HT-29 (cell line): ENCODE measurements at regions not wholly inside any gene's neighbourhood (a gene's known extent, or its start where the extent isn't known, plus 50 kb on each side); places are given as distances from the start of the nearest gene placed in this dataset.

Source experiments
- DNase-seq: peaks from one replicate; pipeline ENCODE4 v3.0.0-alpha.2; 2015; ENCODE audit warnings: low spot score

DNA sequence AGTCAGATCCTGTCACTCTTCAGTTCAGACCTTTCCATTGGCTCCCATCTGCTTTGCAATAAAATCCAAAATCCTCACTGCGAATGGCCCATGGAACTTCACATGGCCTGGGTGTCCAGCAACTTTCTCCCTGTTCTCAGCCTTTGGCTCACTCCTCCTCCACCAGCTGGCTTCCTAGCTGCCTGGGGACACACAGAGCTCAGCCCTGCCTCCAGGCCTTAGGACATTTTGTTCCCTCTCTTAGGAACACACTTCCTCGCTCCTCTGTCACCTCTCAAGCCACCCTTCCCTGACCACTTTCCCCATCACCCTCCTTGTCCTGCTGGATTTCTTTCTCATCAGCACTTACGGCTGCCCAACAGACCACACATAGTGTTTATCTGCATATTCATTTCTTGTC is 419.6 kb downstream of the MED13L start:
- no peak for DNase-seq

DNA sequence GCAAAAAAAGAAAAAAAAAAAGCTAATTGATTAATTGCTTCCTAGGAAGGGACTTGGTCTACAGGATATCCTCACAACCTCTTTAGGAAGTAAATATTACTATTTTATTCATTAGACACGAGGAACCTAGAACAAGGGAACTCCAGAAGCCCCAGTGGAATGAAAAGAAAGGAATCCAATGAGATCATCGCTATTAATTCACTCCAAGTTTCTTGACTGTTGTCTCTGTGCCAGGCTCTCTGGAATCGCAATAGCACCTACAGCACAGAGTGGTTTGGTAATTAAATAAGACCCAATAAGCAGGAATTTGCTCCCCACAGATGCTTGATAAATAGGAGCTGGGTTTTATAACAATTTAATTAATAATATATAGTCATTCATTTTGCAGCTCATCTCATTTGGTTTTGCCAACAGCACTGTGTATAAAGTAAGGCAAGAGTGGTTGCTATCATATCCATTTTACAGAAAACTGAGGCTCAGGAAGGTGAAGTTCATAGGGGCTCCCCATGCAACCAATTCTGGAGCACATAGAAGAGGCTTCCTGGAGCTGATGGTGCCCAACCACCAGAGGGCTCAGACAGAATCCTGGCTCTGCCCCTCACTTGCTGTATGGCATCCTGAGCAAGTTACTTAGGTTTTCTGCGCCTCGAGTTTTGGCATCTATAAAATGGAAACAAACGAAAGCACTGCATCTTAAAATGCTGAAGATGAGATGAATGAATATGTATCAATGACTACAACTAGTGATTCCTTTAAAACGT is 420.2 kb downstream of the MED13L start:
- DNase-seq: peak; percentile 24

DNA sequence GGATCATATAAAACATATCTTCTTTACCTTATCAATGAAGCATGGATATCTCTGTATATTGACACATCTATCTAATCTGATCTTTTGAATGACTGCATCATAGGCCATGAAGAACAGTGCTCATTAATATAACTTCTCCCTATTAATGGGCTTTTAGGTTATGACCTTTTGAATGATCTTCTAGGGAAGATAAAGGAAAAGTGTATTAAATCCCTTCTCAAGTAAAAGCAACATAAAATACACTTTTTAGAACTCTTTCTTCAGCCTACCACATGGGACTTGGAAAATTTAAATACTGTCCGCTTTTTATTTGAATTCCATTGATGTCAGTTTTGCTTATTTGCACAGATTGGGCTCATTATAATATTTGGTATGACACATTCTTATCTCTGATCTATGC is 425.4 kb downstream of the MED13L start:
- DNase-seq: no peak

DNA sequence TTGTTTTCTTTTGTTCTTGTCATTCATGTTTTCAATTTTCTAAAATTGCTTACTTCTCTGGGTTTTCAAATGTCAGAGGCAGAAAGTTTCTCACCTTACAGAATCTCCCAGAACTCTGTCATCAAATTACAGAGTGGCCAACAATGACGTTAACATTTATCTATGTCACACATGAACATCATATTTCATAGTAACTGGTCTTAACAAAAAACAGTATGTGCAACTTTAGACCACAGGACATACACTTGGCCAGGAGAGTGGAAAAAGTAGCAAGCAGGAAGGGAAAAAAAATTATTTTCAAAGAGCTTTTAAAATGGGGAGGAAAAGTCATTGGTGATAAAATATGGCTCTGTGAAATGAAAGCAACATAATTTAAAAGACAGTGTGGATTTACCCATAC is 426.5 kb downstream of the MED13L start:
- no peak for DNase-seq

DNA sequence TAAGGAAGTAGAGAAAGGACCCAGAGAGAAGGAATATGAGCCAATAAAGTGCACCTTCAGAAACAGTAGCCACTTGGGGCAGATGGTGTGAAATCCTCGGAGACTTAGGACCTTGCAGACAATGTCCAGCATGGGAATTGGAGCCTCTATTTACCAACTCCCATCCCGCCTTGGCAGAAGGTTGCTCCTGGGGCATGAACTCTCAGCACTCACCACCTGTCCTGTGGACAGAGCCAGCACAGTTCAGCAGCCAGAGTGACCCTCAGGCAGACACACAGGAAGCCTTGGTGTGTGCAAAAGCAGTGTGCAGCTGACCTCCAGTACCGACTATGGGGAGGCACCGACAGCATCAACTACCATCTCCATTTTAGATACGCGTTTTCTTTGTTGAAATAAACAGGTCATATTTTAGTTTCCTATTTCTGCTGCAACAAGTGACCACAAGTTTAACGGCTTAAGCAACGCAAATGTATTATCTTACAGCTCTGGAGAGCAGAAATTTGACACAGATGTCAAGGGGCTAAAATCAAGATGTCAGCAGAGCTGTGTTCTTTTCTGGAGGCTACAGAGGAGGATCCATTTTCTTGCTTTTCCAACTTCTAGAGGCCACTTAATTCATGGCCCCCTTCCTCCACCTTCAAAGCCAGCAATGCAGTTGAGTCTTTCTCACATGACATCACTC is 428.1 kb downstream of the MED13L start:
- DNase-seq: no peak

DNA sequence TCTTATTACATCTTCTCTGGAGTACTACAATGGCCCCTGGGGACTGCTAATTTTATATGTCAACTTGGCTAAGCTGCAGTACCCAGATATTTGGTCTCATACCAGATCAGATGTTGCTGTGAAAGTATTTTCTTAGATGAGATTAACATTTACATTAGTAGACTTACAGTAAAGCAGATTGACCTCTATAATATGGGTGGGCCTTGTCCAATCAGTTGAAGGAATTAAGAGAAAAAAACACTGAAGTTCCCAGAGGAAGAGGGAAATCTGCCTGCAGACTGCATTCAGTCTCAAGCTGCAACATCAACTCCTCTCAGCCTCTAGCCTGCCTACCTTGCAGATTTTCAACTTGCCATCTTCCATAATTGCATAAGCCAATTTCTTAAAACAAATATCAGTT is 430.1 kb downstream of the MED13L start:
- DNase-seq: no peak

DNA sequence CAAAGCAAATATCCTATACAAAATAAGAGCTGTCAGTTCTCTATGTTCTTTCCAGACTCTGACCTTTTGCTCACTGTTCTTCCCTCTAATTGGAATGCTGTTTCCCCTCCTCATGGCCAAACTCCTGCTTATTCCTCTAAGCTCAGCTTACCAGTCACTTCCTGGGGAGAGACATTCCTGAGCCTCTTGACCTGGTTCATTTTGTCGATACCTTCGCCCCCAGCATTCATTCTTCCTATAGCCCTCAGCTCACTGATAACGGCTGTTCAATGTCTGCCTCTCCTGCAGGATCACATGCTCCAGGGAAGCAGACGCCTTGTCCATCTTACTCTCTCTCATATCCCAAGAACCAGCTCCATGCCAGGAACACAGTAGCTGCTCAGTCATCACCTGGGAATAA is 431.0 kb downstream of the MED13L start:
- no peak for DNase-seq

DNA sequence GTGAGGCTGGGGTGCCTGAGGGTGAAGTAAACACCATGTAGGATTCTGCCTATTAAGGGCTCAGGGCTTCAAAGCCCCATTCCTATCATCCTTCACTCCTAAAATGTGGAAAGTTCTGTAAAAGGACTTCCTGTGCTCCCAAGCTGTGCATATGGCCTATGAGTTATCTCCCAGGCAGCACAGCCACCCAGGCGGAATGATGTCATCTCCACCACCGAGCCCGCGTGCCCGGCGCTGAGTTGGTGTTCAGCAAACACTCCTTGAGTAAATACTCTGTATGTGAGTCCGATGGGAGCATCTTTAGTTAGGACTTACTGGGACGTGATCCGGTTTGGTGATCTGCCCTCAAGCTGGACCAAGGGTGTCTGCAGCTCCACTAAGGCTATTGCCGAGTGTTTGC is 437.3 kb downstream of the MED13L start:
- DNase-seq: no peak

DNA sequence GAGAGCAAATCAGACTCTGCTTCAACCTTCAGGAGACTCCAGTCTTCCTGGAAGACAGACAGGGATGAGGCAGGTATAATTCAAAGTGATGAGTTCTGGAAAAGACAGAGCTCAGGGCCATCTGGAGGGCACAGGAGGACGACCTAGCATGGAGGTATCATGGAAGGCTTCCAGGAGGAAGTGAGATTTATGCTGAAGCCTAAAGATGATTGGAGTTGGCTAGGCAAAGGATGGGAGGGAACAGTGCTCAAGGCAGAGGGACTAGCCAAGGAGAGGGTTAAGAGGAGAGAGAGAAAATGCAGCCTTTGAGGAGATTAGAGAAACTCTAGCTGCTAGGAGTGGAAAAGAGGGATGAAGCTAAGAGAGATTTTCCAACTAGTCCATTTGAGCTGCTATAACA is 438.5 kb downstream of the MED13L start:
- no peak for DNase-seq

DNA sequence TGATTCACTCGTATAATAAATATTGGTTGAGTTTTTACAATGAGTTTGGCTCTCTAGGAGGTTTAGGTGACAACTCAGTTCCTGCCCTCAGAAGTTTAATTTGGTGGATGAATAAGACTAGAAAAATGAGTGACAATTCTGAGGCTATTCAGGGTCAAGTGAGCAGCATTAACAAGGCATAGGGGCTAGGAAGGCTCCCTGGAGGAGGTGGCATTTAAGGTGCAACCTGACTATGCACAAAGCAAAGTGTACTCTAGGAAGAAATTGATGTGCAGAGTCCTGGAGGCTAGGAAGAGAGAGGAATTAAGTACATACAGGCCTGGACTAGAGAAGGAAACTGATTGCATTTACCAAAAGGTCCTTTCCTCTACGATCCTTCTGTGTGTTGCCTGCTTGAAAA is 440.3 kb downstream of the MED13L start:
- no peak for DNase-seq

DNA sequence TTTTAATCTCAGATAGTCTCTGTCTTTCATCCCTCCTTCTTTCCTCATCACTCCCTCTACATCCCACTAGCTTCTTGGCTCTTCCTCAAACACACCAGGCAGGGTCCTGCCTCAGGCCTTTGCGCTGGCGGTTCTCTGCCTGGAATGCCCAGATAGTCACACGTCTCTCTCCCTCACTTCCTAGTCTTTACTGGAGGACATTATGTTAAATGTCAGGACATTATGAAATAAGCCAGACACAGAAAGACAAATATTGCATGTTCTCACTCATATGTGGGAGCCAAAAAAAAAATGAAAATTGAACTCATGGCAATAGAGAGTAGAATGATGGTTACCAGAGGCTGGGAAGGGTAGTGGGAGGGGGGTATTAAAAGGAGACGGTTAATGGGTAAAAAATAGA is 442.0 kb downstream of the MED13L start:
- no peak for DNase-seq

DNA sequence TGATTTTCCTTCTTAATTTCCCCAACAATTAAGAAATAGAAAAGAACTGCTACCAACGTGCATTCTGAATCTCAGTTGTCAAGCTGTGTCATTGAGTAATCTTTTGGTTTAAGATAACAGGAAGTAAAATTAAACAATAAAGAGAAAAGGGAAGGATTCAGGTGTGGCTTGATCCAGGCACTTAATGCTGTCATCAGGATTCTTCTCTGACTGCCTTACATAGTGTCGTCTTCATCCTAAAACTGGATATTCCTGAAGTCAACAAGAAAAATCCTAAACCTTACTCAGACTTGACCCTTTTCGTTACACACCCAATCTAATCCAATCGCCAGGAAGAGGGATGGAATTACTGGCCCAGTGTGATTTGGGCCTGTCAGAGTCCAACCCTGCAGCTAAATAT is 443.8 kb downstream of the MED13L start:
- DNase-seq: no peak

DNA sequence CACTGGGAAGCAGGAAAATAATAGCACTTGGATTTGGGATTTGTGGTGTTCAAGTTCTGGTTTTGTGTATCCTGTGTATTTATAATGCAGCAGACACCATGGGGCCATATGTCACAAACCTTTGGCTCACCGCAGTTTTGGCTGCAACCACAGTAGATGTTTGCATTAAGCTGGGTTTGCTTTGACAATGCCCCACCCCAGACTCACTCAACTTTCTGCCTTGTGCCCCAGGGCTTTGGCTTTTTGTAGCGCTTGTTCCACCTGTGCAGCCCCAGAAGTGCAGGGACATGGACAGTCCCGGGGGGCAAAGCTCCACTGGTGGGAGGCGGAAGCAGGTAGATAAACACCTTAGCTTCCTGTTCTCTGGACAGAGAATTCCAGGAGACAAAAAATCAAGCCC is 446.9 kb downstream of the MED13L start:
- no peak for DNase-seq

DNA sequence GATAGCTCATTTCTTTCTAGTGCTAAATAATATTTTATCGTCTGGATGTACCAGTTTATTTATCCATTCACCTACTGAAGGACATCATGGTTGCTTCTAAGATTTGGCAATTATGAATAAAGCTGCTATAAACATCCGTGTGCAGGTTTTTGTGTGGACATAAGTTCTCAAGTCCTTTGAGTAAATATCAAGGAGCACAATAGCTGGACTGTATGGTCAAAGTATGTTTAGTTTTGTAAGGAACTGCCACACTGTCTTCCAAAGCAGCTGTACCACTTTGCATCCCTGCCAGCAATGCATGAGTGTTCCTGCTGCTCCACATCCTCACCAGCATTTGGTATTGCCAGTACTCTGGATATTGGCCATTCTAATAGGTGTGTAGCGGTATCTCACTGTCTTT is 447.4 kb downstream of the MED13L start:
- no peak for DNase-seq

DNA sequence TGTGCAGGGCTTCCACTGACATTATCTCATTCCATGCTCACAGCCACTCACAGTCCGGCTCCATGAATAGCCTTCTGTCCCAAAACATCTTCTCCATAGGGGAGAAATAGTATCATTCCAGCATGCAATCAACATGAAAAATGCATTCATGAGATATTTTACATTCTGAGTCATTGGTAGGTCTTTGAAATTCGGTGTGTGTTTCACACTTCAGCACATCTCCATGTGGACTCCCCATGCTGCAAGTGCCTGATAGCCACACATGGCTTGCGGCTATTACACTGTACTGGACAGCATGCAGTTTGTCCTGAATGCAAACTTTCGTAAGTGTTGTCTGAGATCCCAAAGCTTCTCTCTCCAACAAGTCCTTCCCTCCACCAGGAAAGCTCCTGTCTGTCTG is 449.3 kb downstream of the MED13L start:
- DNase-seq: no peak

DNA sequence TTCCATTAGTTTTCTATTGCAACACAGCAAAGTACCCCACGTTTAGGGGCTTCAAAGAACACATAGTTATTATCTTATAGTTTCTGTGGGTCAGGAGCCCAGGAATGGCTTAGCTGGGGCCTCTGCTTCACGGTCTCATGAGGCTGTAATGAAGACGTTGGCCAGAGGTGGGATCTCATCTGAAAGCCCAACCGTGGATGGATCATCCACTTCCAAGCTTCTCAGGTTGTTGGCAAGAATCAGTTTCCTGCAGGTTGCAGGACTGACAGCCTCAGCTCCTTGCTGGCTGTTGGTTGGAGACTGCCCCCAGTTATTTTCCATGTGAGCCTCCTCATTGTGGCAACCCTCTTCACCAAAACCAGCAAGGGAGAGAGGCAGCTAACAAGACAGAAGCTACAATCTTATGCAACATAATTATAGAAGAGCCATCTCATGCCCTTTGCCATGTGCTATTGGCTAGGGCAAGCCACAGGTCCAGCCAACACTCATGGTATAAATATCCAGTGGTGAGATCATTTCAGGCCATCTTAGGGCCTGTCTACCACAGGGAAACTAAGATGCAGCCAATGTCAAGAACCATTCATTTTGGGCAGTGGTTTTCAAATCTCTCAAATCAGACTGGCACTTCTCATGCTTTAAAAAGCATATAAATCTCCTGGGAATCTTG is 452.4 kb downstream of the MED13L start:
- DNase-seq: no peak

DNA sequence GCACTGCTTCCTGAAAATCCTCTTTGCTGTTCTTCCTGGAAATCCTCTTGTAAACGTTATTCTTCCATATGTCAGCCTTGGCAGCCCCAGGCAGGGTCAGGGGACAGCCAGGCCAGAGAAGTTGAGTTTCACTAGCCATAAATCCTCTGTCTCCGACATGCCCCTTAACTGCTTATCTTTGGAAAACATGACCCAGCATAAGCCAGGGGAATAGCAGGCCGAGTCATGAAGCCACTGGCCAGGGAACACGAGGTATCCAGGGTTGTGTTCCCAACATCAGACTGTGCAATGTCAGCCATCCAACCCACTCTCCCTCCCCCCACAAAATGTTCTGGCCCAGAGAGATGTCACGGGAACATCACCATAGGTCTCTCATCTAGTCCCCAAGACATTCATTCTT is 453.9 kb downstream of the MED13L start:
- no peak for DNase-seq

DNA sequence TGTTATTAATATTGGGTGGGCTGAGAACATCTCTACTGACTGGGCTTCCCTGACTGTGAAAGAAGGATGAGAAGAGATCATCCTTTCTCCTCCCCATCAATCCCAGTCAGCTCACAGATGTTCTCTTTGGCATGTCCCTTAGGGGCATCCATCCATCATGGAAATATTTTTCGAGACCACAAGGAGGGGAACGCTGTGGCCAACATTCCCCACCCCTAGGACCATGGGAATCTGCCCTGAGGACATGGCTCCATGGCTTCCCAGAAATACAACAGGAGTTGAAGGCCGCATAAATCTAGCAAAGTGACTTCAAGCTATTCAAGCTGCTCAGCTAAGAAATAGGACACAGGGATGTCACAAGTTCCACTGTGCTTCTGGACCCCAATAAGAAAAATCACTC is 456.8 kb downstream of the MED13L start:
- DNase-seq: no peak

DNA sequence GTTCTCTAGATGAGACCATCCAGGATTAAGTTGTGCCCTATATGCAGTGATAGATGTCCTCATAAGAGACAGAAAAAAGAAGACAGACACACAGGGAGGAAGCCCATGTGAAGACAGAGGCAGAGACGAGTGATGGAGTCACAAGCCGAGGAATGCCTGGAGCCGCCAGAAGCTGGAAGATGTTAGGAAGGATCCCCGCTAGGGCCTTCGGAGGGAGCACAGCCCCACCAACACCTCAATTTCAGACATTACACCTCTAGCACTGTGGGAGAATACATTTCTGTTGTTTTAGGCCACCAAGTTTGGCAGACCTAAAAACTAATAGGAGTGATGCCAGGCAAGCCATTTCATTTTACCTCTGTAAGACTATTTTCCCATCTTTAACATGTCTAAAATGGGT is 458.5 kb downstream of the MED13L start:
- no peak for DNase-seq

DNA sequence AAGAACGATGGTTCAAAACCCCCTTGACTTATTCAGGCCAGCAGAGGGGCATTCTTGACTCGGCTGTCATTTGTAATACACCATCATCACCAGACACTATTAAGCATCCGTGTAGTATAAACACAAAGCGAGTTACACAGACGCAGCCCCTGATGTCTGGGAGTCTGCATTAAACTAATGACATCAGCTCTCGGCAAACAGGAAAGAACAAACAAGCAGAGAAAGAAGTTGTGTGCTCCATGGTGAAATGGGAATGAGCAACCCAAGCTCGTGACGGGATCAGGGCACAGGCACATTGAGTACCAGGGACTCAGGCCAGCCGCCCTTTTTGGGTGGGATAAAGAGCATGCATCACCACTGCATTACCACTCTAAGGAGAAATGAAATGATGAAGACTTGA is 460.1 kb downstream of the MED13L start:
- DNase-seq: no peak

DNA sequence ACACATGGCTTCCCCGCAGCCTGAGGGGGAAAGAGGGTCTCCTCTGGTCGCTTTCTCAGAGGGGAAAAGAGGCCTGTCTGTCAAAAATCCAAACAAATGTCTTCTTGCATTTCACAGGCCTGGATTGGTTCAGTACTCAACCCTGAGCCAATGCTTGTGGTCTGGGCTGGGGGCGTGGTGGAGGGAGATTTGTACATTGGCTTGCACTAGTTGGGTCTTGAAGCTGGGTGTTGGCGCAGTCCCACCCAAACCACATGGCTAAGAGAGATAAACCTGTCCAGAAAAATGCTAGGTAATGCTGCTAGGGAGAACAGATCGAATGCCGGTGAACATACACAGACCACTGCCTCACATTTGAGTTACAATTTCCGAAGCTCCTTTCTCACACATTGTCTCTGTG is 461.6 kb downstream of the MED13L start:
- no peak for DNase-seq

DNA sequence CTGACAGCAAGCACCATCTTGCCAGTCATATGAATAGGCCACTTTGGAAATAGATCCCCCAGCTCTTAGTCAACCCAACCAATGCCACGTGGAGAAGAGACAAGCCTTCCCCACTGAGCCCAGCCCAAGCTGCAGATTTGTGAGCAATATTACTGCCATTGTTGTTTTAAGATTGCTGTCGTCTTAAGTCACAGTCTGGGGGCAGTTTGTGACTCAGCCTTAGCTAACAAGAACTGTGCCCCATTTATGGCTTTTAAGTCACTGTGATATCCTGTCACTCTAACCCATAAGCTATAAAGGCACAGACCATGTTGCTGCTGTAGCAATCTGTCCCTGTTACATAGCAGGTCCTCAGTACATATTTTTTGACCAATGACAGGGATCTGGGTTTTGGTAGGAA is 464.2 kb downstream of the MED13L start:
- DNase-seq: no peak

DNA sequence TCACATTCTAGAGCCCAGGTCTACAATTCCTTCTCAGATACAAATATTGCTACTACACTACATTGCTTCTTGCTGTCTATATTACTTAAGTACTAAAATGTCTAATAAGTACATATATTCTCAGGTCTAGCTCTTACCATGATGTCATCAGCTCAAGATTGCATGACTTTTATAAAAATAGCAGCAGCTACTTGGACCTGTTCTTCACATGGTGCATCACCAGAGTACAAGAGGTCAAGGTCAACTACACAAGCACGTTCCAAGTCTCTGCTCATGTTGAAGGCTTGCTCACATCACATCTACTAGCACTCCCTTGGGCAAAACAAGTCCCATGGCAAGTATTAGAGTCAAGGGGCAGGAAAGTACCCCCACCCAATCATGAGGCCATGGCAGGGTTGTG is 465.6 kb downstream of the MED13L start:
- no peak for DNase-seq
